ENCODE measurements at regions not wholly inside any gene's neighbourhood (a gene's known extent, or its start where the extent isn't known, plus 50 kb on each side); places are given as distances from the start of the nearest gene placed in this dataset.
A peak's percentile ranks its signal among the peaks of the same experiment; 100 is the strongest.
"Not testable (repeated sequence)": the region's sequence is repeated elsewhere in the genome, so short reads cannot be mapped to it uniquely, and the experiment has no call there.

- H3K4me1 ChIP-seq (ENCODE audit: control insufficient read depth in 2 of 2, insufficient read depth in 2 of 2, low read length in 2 of 2) = peaks cover 8 to 9% of the 10 kb centered on the region in 2 donors
- Mint-ChIP-seq H3K4me3 (no peak overlapping the region), H3K4me1 (peaks cover 3 to 21% (median 9%) of the 10 kb centered on the region in 7 donors), H3K27me3 (no peaks in the 10 kb centered on the region), H3K27ac (peak overlapping the region in 1 of 9 donors; percentile 3), H3K9me3 (peaks cover 0 to 11% (median 0%) of the 10 kb centered on the region in 11 donors), H3K36me3 (peaks cover 0 to 10% (median 0%) of the 10 kb centered on the region in 5 donors)
- DNase-seq (no peak), ATAC-seq (no peak)
- no peak overlapping the region for H3K4me3 ChIP-seq (ENCODE audit: low read length)
- CTCF ChIA-PET = interaction anchor here (0.7 kb wide), 1 partner anchor 1816 kb away, joined by 3 read pairs; no protein-coding TSS in a partner anchor
- no peaks in the 10 kb centered on the region for H3K9me3 ChIP-seq (ENCODE audit: control insufficient read depth in 2 of 3, low read length in 3 of 3)
- POLR2A ChIA-PET = no interaction called here
- H3K27ac ChIP-seq (ENCODE audit: low read depth, low read length) = no peak overlapping the region
- no peaks in the 10 kb centered on the region for H3K27me3 ChIP-seq (ENCODE audit: control insufficient read depth in 2 of 2, insufficient read depth in 2 of 2, low read length in 2 of 2)
- intact Hi-C loops (cut with micrococcal nuclease) = no loop called here
- H3K36me3 ChIP-seq (ENCODE audit: control insufficient read depth in 2 of 3, insufficient read depth in 3 of 3, low read length in 3 of 3) = no peaks in the 10 kb centered on the region
These were observed 124.4 kb upstream of the ITGB1 start for GRCh38 chr10:33082373-33082895.

GRCh38 chr10:33080467-33080866 lies 122.4 kb upstream of the ITGB1 start:
- H3K27ac Mint-ChIP-seq; H3K36me3 Mint-ChIP-seq; ATAC-seq; H3K4me3 Mint-ChIP-seq; H3K4me1 ChIP-seq (ENCODE audit: control insufficient read depth in 2 of 2, insufficient read depth in 2 of 2, low read length in 2 of 2); H3K9me3 Mint-ChIP-seq; H3K36me3 ChIP-seq (ENCODE audit: control insufficient read depth in 2 of 3, insufficient read depth in 3 of 3, low read length in 3 of 3); H3K27me3 ChIP-seq (ENCODE audit: control insufficient read depth in 2 of 2, insufficient read depth in 2 of 2, low read length in 2 of 2); H3K4me3 ChIP-seq (ENCODE audit: low read length); H3K27me3 Mint-ChIP-seq; H3K9me3 ChIP-seq (ENCODE audit: control insufficient read depth in 2 of 3, low read length in 3 of 3); intact Hi-C loops (cut with micrococcal nuclease); H3K4me1 Mint-ChIP-seq; H3K27ac ChIP-seq (ENCODE audit: low read depth, low read length); DNase-seq: not testable (repeated sequence)
- CTCF ChIA-PET = interaction anchor here (0.7 kb wide), 1 partner anchor 14 kb away, joined by 5 read pairs; no protein-coding TSS in a partner anchor
- POLR2A ChIA-PET = interaction anchor here (0.8 kb wide), 1 partner anchor 29 kb away, joined by 4 read pairs; no protein-coding TSS in a partner anchor

- Histone ChIP-seq H3K4me1 (ENCODE audit: control insufficient read depth in 2 of 2, insufficient read depth in 2 of 2, low read length in 2 of 2) (no peaks in the 10 kb centered on the region), H3K9me3 (ENCODE audit: control insufficient read depth in 2 of 3, low read length in 3 of 3) (no peaks in the 10 kb centered on the region), H3K27me3 (ENCODE audit: control insufficient read depth in 2 of 2, insufficient read depth in 2 of 2, low read length in 2 of 2) (no peaks in the 10 kb centered on the region), H3K4me3 (ENCODE audit: low read length) (no peak overlapping the region), H3K36me3 (ENCODE audit: control insufficient read depth in 2 of 3, insufficient read depth in 3 of 3, low read length in 3 of 3) (no peaks in the 10 kb centered on the region), H3K27ac (ENCODE audit: low read depth, low read length) (no peak overlapping the region)
- Mint-ChIP-seq H3K27me3 (no peaks in the 10 kb centered on the region), H3K27ac (no peak overlapping the region), H3K4me1 (peaks cover 0 to 4% (median 0%) of the 10 kb centered on the region in 7 donors), H3K36me3 (peaks cover 0 to 3% (median 0%) of the 10 kb centered on the region in 5 donors), H3K4me3 (no peak overlapping the region), H3K9me3 (peaks cover 0 to 2% (median 0%) of the 10 kb centered on the region in 11 donors)
- intact Hi-C loops (cut with micrococcal nuclease) = no loop called here
- CTCF ChIA-PET = no interaction called here
- DNase-seq (no peak), ATAC-seq (no peak)
- POLR2A ChIA-PET = no interaction called here
These were observed 116.4 kb upstream of the ITGB1 start for GRCh38 chr10:33074443-33074842.

GRCh38 chr10:33073641-33074415 lies 115.8 kb upstream of the ITGB1 start:
- intact Hi-C loops (cut with micrococcal nuclease) = loop anchor here in 1 of 2 donors (2.0 kb wide), 1 partner anchor 83 kb away; no protein-coding TSS in a partner anchor
- peaks cover 0 to 4% (median 0%) of the 10 kb centered on the region in 7 donors for H3K4me1 Mint-ChIP-seq
- no peak overlapping the region for H3K27ac Mint-ChIP-seq
- H3K4me3 Mint-ChIP-seq = no peak overlapping the region
- H3K4me3 ChIP-seq (ENCODE audit: low read length) = no peak overlapping the region
- peaks cover 0 to 2% (median 0%) of the 10 kb centered on the region in 11 donors for H3K9me3 Mint-ChIP-seq
- no peaks in the 10 kb centered on the region for H3K9me3 ChIP-seq (ENCODE audit: control insufficient read depth in 2 of 3, low read length in 3 of 3)
- H3K4me1 ChIP-seq (ENCODE audit: control insufficient read depth in 2 of 2, insufficient read depth in 2 of 2, low read length in 2 of 2) = no peaks in the 10 kb centered on the region
- DNase-seq (no peak), ATAC-seq (no peak)
- no peak overlapping the region for H3K27ac ChIP-seq (ENCODE audit: low read depth, low read length)
- H3K36me3 ChIP-seq (ENCODE audit: control insufficient read depth in 2 of 3, insufficient read depth in 3 of 3, low read length in 3 of 3) = no peaks in the 10 kb centered on the region
- peaks cover 0 to 3% (median 0%) of the 10 kb centered on the region in 5 donors for H3K36me3 Mint-ChIP-seq
- no peaks in the 10 kb centered on the region for H3K27me3 Mint-ChIP-seq
- no peaks in the 10 kb centered on the region for H3K27me3 ChIP-seq (ENCODE audit: control insufficient read depth in 2 of 2, insufficient read depth in 2 of 2, low read length in 2 of 2)
- POLR2A ChIA-PET = no interaction called here
- CTCF ChIA-PET = interaction anchor here (1.5 kb wide), 1 partner anchor 82 kb away, joined by 4 read pairs; no protein-coding TSS in a partner anchor

- no peaks in the 10 kb centered on the region for H3K9me3 ChIP-seq (ENCODE audit: control insufficient read depth in 2 of 3, low read length in 3 of 3)
- POLR2A ChIA-PET = no interaction called here
- H3K27ac ChIP-seq (ENCODE audit: low read depth, low read length) = no peak overlapping the region
- H3K4me3 Mint-ChIP-seq = no peak overlapping the region
- peaks cover 0 to 2% (median 0%) of the 10 kb centered on the region in 7 donors for H3K4me1 Mint-ChIP-seq
- H3K36me3 ChIP-seq (ENCODE audit: control insufficient read depth in 2 of 3, insufficient read depth in 3 of 3, low read length in 3 of 3) = no peaks in the 10 kb centered on the region
- no peak overlapping the region for H3K27ac Mint-ChIP-seq
- H3K27me3 Mint-ChIP-seq = no peaks in the 10 kb centered on the region
- CTCF ChIA-PET = no interaction called here
- H3K4me1 ChIP-seq (ENCODE audit: control insufficient read depth in 2 of 2, insufficient read depth in 2 of 2, low read length in 2 of 2) = no peaks in the 10 kb centered on the region
- H3K27me3 ChIP-seq (ENCODE audit: control insufficient read depth in 2 of 2, insufficient read depth in 2 of 2, low read length in 2 of 2) = no peaks in the 10 kb centered on the region
- DNase-seq (no peak), ATAC-seq (no peak)
- H3K4me3 ChIP-seq (ENCODE audit: low read length) = no peak overlapping the region
- H3K9me3 Mint-ChIP-seq = peaks cover 0 to 6% (median 0%) of the 10 kb centered on the region in 11 donors
- peaks cover 0 to 3% (median 0%) of the 10 kb centered on the region in 5 donors for H3K36me3 Mint-ChIP-seq
- intact Hi-C loops (cut with micrococcal nuclease) = loop anchor here in 1 of 2 donors (2.0 kb wide), 1 partner anchor 85 kb away; no protein-coding TSS in a partner anchor
These were observed 113.8 kb upstream of the ITGB1 start for GRCh38 chr10:33071857-33072256.

- H3K36me3 ChIP-seq (ENCODE audit: control insufficient read depth in 2 of 3, insufficient read depth in 3 of 3, low read length in 3 of 3) = no peaks in the 10 kb centered on the region
- H3K4me1 ChIP-seq (ENCODE audit: control insufficient read depth in 2 of 2, insufficient read depth in 2 of 2, low read length in 2 of 2) = no peaks in the 10 kb centered on the region
- Mint-ChIP-seq H3K36me3 (peaks cover 0 to 3% (median 0%) of the 10 kb centered on the region in 5 donors), H3K9me3 (peaks cover 0 to 10% (median 0%) of the 10 kb centered on the region in 11 donors), H3K4me3 (no peak overlapping the region), H3K4me1 (peaks cover 0 to 6% (median 0%) of the 10 kb centered on the region in 7 donors), H3K27ac (no peak overlapping the region), H3K27me3 (no peaks in the 10 kb centered on the region)
- no peaks in the 10 kb centered on the region for H3K9me3 ChIP-seq (ENCODE audit: control insufficient read depth in 2 of 3, low read length in 3 of 3)
- ATAC-seq (no peak), DNase-seq (no peak)
- H3K27me3 ChIP-seq (ENCODE audit: control insufficient read depth in 2 of 2, insufficient read depth in 2 of 2, low read length in 2 of 2) = no peaks in the 10 kb centered on the region
- POLR2A ChIA-PET = interaction anchor here (0.6 kb wide), 1 partner anchor 71 kb away, joined by 3 read pairs; no protein-coding TSS in a partner anchor
- H3K4me3 ChIP-seq (ENCODE audit: low read length) = no peak overlapping the region
- intact Hi-C loops (cut with micrococcal nuclease) = no loop called here
- CTCF ChIA-PET = interaction anchor here (1.3 kb wide), 1 partner anchor 28 kb away, joined by 3 read pairs; no protein-coding TSS in a partner anchor
- no peak overlapping the region for H3K27ac ChIP-seq (ENCODE audit: low read depth, low read length)
These were observed 112.1 kb upstream of the ITGB1 start for GRCh38 chr10:33070101-33070500.

Measured in naive thymus-derived CD4-positive, alpha-beta T cell (primary cell).